ENCODE measurements at regions not wholly inside any gene's neighbourhood (a gene's known extent, or its start where the extent isn't known, plus 50 kb on each side); places are given as distances from the start of the nearest gene placed in this dataset.

DNA sequence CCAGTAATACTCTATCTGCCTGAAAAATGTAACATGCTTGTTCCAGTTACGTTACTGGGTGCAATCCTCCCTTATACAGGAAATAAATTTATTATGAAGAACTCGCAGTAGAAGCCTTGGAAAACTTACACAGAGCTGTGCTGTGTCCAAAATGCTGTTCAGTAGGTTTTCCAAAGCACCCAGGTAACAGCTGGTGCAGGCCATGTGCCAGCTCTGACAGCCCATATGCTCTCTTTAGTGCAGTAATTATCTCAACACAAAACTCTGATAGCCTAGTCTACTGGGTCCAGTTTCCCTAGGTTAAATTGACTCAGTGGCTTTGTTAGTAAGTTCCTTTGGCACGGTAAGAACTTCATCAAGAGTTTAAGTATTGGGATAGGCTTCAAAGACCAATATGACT lies 120.7 kb upstream of the OBI1 start:
- TF ChIP-seq, protein P1, sequence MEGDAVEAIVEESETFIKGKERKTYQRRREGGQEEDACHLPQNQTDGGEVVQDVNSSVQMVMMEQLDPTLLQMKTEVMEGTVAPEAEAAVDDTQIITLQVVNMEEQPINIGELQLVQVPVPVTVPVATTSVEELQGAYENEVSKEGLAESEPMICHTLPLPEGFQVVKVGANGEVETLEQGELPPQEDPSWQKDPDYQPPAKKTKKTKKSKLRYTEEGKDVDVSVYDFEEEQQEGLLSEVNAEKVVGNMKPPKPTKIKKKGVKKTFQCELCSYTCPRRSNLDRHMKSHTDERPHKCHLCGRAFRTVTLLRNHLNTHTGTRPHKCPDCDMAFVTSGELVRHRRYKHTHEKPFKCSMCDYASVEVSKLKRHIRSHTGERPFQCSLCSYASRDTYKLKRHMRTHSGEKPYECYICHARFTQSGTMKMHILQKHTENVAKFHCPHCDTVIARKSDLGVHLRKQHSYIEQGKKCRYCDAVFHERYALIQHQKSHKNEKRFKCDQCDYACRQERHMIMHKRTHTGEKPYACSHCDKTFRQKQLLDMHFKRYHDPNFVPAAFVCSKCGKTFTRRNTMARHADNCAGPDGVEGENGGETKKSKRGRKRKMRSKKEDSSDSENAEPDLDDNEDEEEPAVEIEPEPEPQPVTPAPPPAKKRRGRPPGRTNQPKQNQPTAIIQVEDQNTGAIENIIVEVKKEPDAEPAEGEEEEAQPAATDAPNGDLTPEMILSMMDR (IDR thresholded peaks at IDR 0.05): no peak
- no peak for TF ChIP-seq EZH2 (IDR thresholded peaks at IDR 0.05; ENCODE audit: borderline replicate concordance, insufficient read depth, low read depth, low read length, poor library complexity, severe bottlenecking)
